ENCODE measurements at regions not wholly inside any gene's neighbourhood (a gene's known extent, or its start where the extent isn't known, plus 50 kb on each side); places are given as distances from the start of the nearest gene placed in this dataset.

DNA sequence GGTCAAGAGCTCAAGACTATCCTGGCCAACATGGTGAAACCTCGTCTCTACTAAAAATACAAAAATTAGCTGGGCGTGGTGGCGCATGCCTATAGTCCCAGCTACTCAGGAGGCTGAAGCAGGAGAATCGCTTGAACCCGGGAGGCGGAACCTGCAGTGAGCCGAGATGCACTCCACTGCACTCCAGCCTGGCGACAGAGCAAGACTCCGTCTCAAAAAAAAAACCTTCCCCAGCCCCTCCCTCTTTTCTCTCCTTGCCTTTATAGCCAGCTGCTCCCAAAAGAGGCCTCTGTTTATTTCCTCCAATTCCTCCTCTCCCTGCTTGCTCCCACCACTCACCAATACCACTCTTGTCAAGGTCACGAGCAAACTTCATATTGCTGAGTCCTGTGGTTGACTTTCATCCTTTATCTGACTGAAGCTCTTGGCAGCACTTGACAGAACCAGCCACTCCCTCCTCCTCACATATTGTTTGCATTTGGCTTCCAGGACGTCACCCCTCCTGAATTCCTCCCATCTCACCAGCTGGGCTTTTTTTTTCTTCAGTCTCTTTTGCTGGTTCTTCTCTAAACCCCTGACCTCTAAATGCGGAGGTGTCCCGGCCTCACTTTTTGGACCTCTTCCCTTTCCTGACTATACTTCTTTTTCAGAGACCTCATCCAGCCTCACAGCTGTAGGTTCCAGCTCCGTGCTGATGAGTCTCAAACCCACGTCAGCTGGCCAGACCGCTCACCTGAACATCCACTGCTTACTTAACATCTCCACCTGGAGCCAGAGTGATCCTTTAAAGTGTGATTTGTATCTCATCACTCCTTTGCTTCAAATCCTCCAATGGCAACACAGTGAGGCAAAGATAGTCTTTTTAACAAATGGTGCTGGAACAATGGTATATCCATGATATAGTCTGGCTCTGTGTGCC, 84.6 kb upstream of the CAB39 start:
- TF ChIP-seq, protein P1, sequence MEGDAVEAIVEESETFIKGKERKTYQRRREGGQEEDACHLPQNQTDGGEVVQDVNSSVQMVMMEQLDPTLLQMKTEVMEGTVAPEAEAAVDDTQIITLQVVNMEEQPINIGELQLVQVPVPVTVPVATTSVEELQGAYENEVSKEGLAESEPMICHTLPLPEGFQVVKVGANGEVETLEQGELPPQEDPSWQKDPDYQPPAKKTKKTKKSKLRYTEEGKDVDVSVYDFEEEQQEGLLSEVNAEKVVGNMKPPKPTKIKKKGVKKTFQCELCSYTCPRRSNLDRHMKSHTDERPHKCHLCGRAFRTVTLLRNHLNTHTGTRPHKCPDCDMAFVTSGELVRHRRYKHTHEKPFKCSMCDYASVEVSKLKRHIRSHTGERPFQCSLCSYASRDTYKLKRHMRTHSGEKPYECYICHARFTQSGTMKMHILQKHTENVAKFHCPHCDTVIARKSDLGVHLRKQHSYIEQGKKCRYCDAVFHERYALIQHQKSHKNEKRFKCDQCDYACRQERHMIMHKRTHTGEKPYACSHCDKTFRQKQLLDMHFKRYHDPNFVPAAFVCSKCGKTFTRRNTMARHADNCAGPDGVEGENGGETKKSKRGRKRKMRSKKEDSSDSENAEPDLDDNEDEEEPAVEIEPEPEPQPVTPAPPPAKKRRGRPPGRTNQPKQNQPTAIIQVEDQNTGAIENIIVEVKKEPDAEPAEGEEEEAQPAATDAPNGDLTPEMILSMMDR (IDR thresholded peaks at IDR 0.05) = no peak
- no peak for TF ChIP-seq POLR2A (IDR thresholded peaks at IDR 0.05)
